ENCODE measurements at regions not wholly inside any gene's neighbourhood (a gene's known extent, or its start where the extent isn't known, plus 50 kb on each side); places are given as distances from the start of the nearest gene placed in this dataset.

GRCh38 chr16:86428729-86429517 is 81.4 kb upstream of the FOXF1 start:
- DNase-seq (ENCODE audit: low spot score) (no peak), ATAC-seq (ENCODE audit: low read depth) (no peak)
- Histone ChIP-seq H3K27me3 (ENCODE audit: insufficient read depth, poor library complexity, severe bottlenecking) (peaks cover 36% of the 10 kb centered on the region), H3K4me3 (ENCODE audit: severe bottlenecking) (no peak overlapping the region), H3K4me1 (ENCODE audit: insufficient read depth, poor library complexity, severe bottlenecking) (no peaks in the 10 kb centered on the region), H3K36me3 (ENCODE audit: low read depth) (no peaks in the 10 kb centered on the region), H3K9me3 (ENCODE audit: severe bottlenecking) (no peaks in the 10 kb centered on the region), H3K27ac (ENCODE audit: poor library complexity, severe bottlenecking) (no peak overlapping the region)
- TF ChIP-seq, protein P1, sequence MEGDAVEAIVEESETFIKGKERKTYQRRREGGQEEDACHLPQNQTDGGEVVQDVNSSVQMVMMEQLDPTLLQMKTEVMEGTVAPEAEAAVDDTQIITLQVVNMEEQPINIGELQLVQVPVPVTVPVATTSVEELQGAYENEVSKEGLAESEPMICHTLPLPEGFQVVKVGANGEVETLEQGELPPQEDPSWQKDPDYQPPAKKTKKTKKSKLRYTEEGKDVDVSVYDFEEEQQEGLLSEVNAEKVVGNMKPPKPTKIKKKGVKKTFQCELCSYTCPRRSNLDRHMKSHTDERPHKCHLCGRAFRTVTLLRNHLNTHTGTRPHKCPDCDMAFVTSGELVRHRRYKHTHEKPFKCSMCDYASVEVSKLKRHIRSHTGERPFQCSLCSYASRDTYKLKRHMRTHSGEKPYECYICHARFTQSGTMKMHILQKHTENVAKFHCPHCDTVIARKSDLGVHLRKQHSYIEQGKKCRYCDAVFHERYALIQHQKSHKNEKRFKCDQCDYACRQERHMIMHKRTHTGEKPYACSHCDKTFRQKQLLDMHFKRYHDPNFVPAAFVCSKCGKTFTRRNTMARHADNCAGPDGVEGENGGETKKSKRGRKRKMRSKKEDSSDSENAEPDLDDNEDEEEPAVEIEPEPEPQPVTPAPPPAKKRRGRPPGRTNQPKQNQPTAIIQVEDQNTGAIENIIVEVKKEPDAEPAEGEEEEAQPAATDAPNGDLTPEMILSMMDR (IDR thresholded peaks at IDR 0.05; ENCODE audit: poor library complexity, severe bottlenecking): no peak

DNA sequence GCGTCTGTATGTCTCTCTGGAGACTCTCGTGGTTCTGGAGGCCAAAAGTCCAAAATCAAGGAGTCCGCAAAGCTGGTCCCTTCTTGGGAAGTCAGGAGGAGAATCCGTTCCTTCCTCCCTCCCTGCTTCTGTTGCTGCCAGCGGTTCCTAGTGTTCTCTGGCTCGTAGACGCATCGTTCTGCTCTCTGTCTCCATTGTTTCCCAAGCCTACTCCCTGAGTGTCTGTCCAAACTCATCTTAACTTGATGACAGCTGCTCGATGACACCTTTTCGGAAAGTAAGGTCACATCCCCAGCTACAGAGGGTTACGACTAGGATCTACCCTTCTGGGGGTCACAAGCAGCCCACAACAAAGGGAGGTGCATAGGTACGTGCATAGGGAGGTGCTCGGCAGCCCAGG is 80.7 kb upstream of the FOXF1 start:
- H3K27ac ChIP-seq (ENCODE audit: poor library complexity, severe bottlenecking): no peak overlapping the region
- ATAC-seq (ENCODE audit: low read depth) (no peak), DNase-seq (ENCODE audit: low spot score) (no peak)
- H3K4me3 ChIP-seq (ENCODE audit: severe bottlenecking): no peak overlapping the region
- H3K36me3 ChIP-seq (ENCODE audit: low read depth): no peaks in the 10 kb centered on the region
- H3K27me3 ChIP-seq (ENCODE audit: insufficient read depth, poor library complexity, severe bottlenecking): peaks cover 39% of the 10 kb centered on the region
- TF ChIP-seq, protein P1 (IDR thresholded peaks at IDR 0.05; ENCODE audit: poor library complexity, severe bottlenecking): no peak
- no peaks in the 10 kb centered on the region for H3K4me1 ChIP-seq (ENCODE audit: insufficient read depth, poor library complexity, severe bottlenecking)
- H3K9me3 ChIP-seq (ENCODE audit: severe bottlenecking): no peaks in the 10 kb centered on the region

- no peaks in the 10 kb centered on the region for H3K9me3 ChIP-seq (ENCODE audit: severe bottlenecking)
- ATAC-seq (ENCODE audit: low read depth) (no peak; the same call in 2 of the 3 replicates), DNase-seq (ENCODE audit: low spot score) (no peak)
- TF ChIP-seq, protein P1 (IDR thresholded peaks at IDR 0.05; ENCODE audit: poor library complexity, severe bottlenecking): no peak
- no peak overlapping the region for H3K4me3 ChIP-seq (ENCODE audit: severe bottlenecking)
- H3K27ac ChIP-seq (ENCODE audit: poor library complexity, severe bottlenecking): no peak overlapping the region
- H3K36me3 ChIP-seq (ENCODE audit: low read depth): no peaks in the 10 kb centered on the region
- peaks cover 39% of the 10 kb centered on the region for H3K27me3 ChIP-seq (ENCODE audit: insufficient read depth, poor library complexity, severe bottlenecking)
- no peaks in the 10 kb centered on the region for H3K4me1 ChIP-seq (ENCODE audit: insufficient read depth, poor library complexity, severe bottlenecking)
Observed at GRCh38 chr16:86430814-86431213, 79.5 kb upstream of the FOXF1 start.

DNA sequence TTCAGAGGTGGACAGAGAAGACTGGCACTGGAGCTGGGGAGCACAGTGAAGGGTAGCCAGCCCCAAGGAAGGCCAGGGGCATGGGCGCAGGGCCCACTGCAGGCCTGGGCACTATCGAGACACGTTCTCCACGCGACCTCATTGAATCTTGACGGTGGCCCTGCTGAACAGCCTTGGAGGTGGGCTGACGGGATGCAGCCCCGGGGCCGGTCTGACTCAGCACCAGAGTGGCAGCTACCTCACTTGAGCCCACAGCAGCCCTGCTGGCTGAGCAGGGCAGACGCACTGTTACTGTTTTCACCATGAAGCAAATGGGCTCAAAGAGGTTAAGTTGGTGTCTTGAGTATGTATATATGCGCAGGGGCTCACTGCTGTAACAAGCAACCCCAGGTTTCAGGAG is 78.8 kb upstream of the FOXF1 start:
- DNase-seq (ENCODE audit: low spot score) (no peak), ATAC-seq (ENCODE audit: low read depth) (peak; percentile 21; the same call in 1 of the 3 replicates)
- H3K27me3 ChIP-seq (ENCODE audit: insufficient read depth, poor library complexity, severe bottlenecking): peaks cover 41% of the 10 kb centered on the region
- H3K36me3 ChIP-seq (ENCODE audit: low read depth): no peaks in the 10 kb centered on the region
- no peak overlapping the region for H3K27ac ChIP-seq (ENCODE audit: poor library complexity, severe bottlenecking)
- no peak overlapping the region for H3K4me3 ChIP-seq (ENCODE audit: severe bottlenecking)
- TF ChIP-seq, protein P1 (IDR thresholded peaks at IDR 0.05; ENCODE audit: poor library complexity, severe bottlenecking): no peak
- H3K4me1 ChIP-seq (ENCODE audit: insufficient read depth, poor library complexity, severe bottlenecking): no peaks in the 10 kb centered on the region
- H3K9me3 ChIP-seq (ENCODE audit: severe bottlenecking): no peaks in the 10 kb centered on the region

- no peak for DNase-seq (ENCODE audit: low spot score)
- no peak overlapping the region for H3K27ac ChIP-seq (ENCODE audit: poor library complexity, severe bottlenecking)
Observed at GRCh38 chr16:86432048-86432447, 78.3 kb upstream of the FOXF1 start.

More at GRCh38 chr16:86432048-86432447, 78.3 kb upstream of the FOXF1 start:
- H3K36me3 ChIP-seq (ENCODE audit: low read depth): no peaks in the 10 kb centered on the region
- peaks cover 42% of the 10 kb centered on the region for H3K27me3 ChIP-seq (ENCODE audit: insufficient read depth, poor library complexity, severe bottlenecking)
- TF ChIP-seq, protein P1 (IDR thresholded peaks at IDR 0.05; ENCODE audit: poor library complexity, severe bottlenecking): no peak
- no peak for ATAC-seq (ENCODE audit: low read depth)
- H3K4me1 ChIP-seq (ENCODE audit: insufficient read depth, poor library complexity, severe bottlenecking): no peaks in the 10 kb centered on the region
- H3K4me3 ChIP-seq (ENCODE audit: severe bottlenecking): no peak overlapping the region
- H3K9me3 ChIP-seq (ENCODE audit: severe bottlenecking): no peaks in the 10 kb centered on the region
